HG03469 (cell line): ENCODE measurements at regions not wholly inside any gene's neighbourhood (a gene's known extent, or its start where the extent isn't known, plus 50 kb on each side); places are given as distances from the start of the nearest gene placed in this dataset.

Experiments
- ATAC-seq: cut with Tn5 transposase; IDR thresholded peaks from one replicate; pipeline ENCODE4 v1.9.1; 2021; ENCODE audit warnings: mild to moderate bottlenecking, moderate library complexity, moderate number of reproducible peaks; ENCODE audit not compliant: unreplicated experiment

DNA sequence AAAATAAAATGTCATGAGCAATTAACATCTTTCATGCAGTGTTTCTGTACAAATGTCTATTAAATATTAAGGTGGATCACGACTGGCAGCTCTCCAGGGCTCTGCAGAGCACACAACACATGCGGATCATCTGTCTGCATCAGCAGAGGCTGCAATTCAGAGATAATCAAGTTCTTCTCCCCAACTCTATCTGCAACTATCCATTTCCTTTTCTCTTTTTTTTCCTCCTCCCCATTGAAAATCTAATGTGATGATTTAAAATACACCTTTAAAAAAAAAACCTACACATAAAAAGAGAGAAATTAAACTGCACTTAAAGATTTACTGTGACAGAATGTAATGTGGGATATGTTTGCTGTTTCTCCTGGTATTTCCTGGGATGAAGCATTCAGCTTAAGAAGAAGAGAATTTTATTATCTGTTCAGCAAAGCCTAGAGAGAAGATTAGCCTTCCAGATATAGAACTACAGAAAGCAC lies 352.6 kb upstream of the CCDC54 start:
- ATAC-seq, result no peak

DNA sequence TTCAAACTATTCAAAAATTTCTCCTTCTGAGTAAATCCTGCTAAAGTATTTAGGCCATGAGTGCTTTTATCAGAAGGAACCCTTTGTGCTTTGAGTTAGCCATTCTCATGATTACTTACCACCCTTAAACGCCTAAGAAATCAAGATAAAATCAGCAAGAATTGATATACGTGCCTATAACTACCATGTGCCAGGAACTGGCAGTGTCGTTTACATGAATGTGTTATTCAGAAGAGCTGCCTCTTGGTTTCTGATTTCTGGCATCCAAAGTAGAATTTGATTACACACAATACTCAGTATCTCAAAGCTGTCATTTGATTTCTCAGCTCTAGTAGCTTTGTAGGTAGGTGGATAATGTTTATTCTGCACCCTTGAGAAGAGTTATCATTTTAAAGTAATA lies 351.3 kb upstream of the CCDC54 start:
- ATAC-seq, result no peak

DNA sequence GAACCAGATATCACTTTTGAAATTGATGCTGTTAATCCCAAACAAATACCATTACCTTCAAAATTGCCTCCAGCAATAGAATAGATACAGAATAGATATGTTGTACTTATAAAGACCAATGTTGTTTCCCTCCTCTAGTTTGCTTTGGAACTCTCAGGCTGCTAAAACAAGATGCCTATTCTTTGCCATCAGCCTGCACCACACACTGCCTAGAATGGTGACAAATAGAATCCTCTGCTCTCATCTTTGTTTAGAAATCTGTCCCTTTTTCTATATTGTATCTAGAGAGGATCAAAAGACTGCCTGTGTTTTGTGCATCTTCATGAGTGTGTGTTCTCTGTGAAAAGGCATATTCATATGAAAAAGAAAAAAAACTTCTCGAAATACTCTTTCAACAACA lies 349.2 kb upstream of the CCDC54 start:
- no peak for ATAC-seq

DNA sequence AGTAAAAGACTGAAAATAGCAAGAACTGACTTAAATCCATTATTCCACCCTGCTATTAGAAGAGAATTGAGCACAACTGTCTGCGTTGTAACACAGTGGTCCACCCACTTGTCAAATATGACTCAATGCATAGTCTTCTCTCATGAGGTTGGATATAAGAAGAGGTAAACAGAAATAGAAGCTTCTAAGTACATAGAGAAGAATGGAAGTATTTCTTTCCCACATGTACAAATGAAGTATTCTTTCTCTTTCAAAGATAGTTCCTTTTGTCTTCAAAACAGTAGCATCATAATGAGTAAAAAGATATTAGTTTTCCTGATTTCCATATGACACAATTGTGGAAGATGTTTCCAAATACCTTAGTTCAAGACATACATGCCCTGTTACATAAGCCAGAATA lies 348.6 kb upstream of the CCDC54 start:
- no peak for ATAC-seq

DNA sequence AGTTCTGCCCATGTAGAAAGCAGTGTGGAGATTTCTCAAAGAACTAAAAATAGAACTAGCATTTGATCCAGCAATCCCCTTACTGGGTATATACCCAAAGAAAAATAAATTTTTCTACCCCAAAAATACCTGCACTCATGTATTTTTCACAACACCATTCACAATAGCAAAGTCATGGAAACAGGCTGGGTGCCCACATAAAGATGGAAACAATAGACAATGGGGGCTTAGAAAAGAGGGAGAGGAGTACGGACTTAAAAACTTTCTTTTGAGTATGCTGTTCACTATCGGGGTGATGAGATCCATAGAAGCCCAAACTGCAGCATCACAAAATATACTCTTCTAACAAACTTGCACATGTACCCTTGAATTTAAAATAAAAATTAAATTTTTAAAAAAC lies 345.1 kb upstream of the CCDC54 start:
- ATAC-seq, result no peak

DNA sequence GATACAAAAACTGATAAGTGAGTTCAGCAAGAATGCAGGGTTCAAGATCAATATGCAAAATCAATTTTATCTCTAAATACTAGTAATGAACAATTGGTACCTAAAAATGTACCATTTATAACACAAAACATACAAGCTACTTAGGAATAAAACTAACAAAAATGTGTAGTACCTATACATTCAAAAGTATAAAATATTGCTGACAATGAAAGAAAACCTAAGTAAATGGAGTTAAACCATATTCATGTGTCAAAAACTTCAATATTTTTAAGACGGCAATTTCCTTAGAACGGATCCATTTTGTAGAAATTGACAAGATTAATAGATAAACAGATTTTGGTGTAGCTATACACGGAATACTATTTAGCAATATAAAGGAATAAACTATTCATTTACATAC lies 343.1 kb upstream of the CCDC54 start:
- ATAC-seq, result no peak

DNA sequence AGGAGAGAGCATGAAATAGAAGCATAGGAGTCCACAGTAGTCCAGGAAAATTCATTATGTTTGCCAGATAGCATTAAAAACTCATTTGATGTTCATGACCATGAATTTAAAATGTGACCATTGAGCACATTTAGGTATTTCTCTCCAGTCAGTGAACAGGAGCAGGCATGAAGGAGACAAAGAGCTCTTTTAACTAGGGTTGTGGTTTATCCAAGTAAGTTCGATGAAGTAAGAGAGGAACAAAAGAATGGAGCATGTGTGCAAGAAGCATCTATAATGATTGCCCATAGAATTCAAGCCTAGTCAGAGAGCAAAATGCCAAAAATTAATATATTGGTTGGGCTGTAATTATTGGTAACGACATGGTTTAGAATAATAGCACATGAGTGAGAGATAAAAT lies 342.1 kb upstream of the CCDC54 start:
- ATAC-seq, result no peak

DNA sequence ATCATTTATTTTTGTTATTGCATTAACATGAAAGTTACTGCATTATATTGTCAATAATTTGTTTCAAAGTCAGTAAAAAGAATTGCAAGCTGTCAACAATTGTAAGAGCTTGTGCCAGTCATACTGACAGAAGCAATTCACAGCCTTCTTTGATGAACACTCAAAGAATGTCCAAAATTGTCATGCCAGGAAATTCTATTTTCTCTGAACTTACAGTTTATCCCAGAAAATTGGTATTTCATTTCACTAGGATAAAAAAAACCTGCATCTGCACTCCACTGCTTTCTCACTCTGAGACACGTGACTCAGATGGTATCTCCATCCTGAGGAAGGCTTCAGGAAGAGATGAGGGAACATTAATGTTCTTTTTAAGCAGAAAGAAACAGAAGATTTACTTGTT lies 332.6 kb upstream of the CCDC54 start:
- no peak for ATAC-seq

DNA sequence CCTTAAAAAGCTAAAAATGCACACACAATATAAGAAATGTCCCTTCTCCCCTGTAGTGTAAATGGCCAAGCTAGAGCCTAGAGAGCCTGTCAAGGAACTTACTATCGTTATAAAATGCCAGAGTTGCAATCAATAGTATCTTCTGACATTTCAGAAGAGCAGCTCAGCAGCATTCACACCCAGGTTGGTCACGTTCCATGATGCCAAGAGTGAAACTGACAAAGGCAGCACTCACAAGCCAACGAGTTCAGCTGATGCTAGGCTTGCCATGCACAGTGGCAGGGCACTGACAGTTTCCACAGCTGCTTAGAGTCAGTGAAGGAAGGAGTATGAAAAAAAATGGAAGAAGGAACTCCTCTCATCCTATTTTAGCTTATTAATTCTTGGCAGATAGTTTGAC lies 331.4 kb upstream of the CCDC54 start:
- ATAC-seq, result no peak

DNA sequence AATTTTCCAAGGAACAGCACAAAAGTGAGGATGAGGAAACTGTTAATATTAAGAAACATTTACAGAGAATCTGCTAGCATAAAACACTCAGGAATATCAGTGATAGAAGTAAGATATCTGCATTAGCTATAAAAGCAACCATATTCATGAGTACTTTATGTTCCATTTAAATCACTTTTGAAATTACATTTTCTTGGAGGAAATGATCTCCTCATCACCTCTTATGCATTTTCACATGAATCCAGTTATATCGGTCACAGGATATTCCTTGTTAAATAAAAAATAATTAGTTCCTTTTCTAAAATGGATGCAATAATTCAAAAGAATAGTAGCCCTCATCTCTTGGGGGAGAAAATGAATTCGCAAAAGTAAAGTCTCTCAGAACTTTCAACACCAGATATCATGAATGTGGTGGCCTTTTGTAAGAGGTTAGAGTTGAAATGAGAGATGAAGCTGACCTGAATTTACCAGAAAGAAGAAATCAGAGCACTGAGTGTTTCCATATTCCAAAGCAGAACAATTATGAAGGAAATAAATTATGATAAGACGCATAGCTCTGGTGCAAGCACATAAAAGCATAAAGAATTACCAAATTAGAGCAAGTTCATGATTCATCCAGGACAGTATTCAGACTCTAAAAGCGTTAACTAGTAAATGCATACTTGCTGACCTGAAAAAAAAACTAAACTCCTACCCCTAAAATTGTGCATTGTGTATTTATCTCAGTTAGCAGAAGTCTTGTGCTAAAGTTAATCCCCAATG lies 321.9 kb upstream of the CCDC54 start:
- no peak for ATAC-seq

DNA sequence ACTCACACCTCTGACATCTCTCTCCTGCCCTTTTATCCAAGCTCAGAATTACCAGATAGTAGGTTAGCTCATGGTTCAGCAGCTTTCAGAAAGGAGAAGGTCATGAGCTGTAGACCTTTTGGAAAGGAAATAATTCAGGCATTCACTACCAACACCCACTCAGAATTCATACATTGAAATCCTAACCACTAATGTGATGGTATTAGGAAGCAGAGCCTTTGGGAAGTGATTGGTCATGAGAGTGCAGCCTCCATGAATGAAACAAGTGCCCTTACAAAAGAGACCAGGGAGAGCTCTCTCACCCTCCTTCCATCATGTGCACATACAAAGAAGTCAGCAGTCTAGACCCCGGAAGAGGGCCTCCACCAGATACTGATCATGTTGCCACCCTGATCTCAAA lies 315.8 kb upstream of the CCDC54 start:
- ATAC-seq, result no peak

DNA sequence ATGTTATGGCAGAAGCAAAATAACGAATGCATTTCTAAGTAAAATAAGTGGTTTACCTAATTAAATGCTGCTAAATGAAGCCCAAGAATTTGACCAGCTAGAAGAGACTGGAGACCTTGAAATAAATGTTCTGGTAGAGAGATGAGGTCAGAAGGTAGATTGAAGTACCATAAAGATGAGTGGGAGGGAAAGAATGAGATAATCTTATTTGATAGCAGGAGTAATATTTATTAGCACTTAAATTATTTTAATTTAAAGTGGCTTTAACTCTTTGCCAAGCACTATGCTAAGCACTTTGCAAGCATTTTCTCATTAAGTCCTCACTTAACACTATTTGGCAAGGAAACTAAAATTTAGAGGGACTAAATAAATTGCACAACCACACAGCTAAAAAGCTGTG lies 314.9 kb upstream of the CCDC54 start:
- ATAC-seq, result no peak

DNA sequence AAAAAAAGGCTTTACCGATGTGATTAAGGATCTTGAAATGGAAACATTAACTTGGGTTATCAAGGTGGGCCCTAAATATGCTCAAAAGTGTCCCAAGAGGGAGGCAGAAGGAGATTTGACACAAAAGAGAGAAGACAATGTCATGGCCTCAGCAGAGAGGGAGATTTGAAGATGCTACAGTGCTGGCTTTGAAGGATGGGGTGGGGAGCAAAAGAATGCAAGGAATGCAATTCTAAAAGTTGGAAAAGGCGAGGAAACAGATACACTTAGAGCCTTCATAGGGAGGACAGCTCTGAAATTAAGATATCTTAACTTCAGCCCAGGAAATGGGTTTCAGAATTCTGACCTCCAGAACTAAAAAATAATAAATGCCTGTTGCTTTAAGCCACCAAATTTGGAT lies 314.5 kb upstream of the CCDC54 start:
- no peak for ATAC-seq

DNA sequence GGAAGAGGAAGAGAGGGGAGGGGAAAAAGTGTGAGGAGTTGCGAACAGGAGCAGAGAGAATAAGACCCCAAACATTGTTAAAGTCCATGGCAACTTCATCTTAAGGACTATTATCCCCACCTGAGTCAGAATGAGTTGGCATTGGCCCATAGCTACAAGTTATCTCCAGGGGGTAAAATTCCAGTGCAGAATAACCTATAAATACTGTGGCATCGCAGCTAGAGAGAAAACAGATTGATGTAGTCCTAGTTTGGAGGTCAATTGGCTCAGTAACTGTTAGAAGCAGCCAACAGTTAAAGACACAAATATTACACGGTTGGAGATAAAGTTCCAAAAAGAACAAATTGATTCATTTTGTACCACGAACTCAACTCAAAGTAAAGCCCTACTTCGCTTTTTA lies 313.9 kb upstream of the CCDC54 start:
- ATAC-seq, result no peak

DNA sequence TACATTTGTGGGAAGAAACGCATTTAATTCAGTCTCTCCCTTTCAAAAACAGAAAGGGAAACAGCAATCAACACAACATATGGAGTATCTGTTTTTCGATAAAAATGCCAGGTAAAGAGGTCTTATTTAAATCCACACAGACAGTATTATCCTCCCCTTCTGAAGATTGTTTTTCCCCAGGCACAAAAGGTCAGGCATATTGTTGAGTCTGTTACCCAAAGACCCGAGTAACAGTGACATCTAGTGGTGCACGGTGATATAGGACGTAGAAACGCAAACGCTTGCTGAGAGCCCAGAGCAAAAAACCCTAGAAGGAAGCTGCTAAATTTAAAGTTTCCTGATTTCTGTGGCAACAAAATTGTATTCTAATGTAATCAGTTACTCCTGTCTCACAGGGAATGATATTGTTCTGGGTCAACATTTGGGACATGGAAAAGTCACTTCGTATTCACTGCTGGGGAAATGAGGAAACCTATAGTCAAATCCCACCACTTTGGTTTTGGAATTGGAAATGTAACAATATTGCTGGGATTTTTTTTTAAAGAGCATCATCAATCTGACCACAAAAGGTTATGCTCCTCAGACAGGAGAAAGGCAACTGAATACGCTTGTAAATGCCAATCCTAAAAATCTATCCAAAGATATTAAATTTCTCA lies 312.7 kb upstream of the CCDC54 start:
- peak; percentile 90 for ATAC-seq

DNA sequence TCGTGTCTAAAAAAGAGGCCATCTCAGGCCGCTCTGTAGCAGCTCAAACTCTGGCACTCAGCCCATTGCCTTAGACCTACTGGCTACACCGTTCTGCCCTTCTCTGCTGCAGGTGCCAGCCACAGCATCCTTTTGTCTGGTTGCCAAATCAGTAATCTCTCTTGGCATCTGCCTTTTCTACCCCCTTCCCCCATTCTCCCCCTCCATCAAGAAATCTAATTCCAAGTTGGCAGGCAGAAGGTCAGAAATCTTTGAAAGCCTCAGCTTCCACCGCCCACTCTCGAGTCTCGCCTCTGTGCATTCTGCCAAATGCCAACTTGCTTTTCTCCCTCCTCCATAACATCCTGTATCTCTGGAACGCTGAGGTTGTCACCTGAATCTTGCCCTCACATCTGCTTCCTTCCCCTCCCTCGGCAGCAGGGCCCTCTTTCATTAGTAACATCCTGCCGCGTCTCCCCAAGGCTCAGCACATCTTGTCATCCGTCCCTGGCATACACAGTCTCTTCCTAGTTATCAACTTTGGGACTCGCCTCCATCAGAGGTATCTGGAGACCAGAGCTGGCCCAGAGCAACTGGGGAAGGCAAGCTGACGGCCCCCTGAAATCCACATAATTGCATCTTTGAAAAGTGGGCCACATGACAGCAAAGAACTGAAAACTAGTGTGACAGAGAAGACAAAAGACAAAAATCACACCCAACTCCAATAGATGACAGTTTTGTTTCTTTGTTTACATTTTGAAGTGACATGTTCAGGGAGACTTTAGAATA lies 312.0 kb upstream of the CCDC54 start:
- no peak for ATAC-seq

DNA sequence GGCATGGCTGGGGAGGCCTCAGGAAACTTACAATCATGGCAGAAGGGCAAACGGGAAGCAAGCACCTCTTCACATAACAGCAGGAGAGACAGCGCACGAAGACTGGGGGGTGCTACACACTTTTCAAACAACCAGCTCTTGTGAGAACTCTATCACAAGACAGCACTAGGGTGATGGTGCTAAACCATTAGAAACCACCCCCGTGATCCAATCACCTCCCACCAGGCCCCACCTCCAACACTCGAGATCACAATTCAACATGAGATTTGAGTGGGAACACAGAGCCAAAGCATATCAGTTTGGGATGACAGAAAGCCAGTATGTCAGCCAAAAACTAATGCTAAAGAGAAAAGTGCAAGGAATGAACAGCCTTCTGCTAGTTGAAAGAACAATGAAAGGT lies 309.8 kb upstream of the CCDC54 start:
- no peak for ATAC-seq

DNA sequence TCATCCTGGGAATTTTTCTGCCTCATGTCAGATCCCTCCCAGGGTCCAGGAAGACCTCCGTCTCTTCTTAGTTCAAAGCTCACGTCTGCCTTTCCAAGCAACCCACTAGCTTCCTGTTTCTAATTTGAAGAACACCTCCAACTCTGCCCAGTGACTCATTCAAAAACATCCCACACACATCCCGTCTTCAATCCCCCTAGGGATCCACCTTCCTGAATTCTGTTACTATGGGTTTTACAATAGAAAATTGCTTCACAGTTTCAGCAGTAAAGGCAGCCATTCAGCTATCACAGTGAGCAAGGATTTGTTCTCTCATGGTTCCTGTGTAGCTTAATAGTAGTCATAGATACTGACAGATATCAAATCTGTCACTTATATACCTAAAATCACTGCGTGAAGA lies 308.3 kb upstream of the CCDC54 start:
- ATAC-seq, result no peak

DNA sequence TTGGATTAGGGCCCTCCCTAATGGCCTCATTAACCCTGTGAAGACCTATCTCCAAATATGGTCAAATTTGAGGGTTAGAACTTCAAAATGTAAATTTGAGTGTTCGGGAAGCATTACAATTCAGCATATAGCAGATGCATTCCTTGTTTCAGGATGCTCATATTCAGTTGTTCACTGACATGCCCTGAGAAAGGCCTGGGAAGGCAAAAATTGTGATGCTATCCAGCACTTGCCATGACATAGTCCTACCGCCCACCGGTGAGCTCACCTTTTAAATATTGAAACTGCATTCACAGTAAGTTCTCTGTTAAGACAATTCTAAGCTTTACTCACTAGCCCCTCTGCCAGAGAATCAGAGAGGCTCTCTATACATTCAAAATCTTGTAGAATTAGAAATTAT lies 300.3 kb upstream of the CCDC54 start:
- ATAC-seq, result no peak

DNA sequence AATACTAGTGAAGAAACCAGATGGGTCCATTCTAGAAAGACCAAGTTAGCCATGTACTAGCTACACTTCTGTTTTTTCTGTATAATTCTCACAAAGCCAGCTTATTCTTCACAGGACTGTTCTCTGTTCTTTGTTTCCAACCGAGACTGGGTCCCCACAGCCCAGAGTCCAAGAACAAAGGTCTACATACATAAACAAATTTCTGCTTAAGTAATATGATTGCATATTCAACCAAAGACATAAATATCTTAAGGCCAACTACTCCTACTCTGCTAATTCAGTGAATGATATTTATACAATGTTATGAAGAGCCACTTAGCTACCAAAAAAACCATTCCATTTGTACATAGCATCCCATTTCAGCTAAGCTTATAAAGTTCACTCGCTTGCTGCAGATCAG lies 299.8 kb upstream of the CCDC54 start:
- no peak for ATAC-seq

DNA sequence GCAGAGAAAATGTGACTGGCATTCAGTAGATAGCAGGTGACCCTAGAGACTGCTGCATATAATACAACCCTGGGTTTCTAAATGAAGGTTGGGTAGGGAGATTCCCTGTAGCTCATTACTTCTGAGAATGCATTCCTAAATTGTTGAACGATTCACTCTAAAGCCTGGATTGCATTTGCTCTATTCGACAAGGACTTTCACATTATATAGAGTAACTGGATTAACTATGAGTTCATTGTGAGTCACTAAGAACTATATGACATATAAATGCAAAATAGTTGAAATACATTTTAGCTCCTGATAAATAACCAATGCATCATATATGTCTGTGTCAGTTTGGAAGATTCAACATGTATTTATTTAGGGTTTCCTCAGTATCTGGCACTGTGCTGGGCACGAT lies 294.7 kb upstream of the CCDC54 start:
- no peak for ATAC-seq

DNA sequence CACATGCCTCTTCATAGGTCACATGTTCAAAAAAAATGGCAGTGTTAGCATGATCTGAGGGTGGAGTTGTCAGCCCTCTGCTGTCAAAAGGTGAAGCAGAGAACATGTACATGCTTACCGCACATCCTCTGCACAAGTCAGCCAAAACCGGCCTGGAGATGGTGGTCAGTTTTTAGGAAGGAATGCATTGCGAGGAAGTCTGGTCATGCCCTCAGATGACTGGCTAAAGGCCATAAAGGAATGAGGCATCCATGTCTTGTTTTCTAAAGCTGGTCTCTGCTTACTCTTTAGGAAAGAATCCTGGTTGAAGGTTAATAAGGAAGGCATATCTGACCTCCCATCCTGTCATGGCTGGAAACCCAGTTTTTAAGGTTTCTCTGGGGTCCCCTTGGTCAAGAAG lies 292.0 kb upstream of the CCDC54 start:
- no peak for ATAC-seq
